Retinal pigment epithelial cell (primary cell): ENCODE measurements at regions not wholly inside any gene's neighbourhood (a gene's known extent, or its start where the extent isn't known, plus 50 kb on each side); places are given as distances from the start of the nearest gene placed in this dataset.

ENCODE experiments used
- DNase-seq: peaks from one replicate; pipeline ENCODE4 v3.0.0-alpha.2; 2010; ENCODE audit warnings: low read depth
- H3K4me3 ChIP-seq: 2 replicates; pipeline ENCODE4 v1.5.1; 2011; ENCODE audit warnings: mild to moderate bottlenecking, low read length, control low read depth, moderate library complexity
- CTCF ChIP-seq: conservative IDR thresholded peaks from 2 replicates; pipeline ENCODE4 v1.5.1; 2011; ENCODE audit warnings: low read depth, low read length, control low read depth, inconsistent platforms

DNA sequence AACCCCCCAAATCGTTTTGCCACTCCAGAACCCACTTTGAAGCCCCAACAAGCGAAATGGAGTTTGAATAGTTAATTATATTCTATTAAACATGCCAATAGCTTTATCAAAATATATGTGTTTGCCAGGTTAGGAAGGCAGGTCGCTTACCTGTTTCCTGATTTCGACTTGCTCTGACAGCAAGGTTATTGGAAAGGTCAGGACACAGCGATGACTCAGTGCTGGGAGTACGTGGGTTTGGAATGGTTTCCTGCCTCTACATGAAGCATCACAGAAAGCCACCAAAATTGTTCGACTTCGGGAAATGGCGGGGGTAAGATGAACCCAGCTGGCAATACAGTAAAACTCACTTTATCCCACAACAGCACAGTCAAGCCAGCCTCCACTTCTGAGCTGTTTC, 135.6 kb upstream of the ABI3BP start:
- no peak for TF ChIP-seq CTCF
- no peak for DNase-seq

GRCh38 chr3:101128001-101128400, 134.8 kb upstream of the ABI3BP start:
- H3K4me3 ChIP-seq, result no peak overlapping the region
- no peak for DNase-seq
- TF ChIP-seq CTCF, result no peak

More for the DNA sequence above, 135.6 kb upstream of the ABI3BP start:
- no peak overlapping the region for H3K4me3 ChIP-seq

- H3K4me3 ChIP-seq, result no peak overlapping the region
- no peak for TF ChIP-seq CTCF
- DNase-seq, result no peak
These were observed 130.9 kb upstream of the ABI3BP start for GRCh38 chr3:101124125-101124524.

DNA sequence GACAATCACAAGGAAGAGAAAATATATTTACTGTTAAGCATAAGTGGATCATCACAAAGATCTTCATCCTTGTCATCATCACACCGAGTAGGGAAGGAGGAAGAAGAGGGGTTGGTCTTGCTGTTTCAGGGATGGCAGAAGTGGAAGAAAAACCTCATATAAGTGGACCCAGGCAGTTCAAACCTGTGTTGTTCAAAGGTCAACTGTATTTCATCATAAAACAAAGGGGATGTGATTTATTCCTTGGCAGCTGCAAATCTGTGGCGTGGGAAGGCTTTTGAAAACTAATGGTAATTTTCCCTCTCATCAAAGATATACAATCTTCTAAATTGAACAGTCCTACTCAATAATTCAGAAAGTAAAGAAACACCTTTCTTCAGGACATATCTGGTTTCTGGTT, 129.9 kb upstream of the ABI3BP start:
- H3K4me3 ChIP-seq, result no peak overlapping the region
- no peak for TF ChIP-seq CTCF
- no peak for DNase-seq

GRCh38 chr3:101122681-101123080, 129.5 kb upstream of the ABI3BP start:
- DNase-seq, result no peak
- TF ChIP-seq CTCF, result no peak
- no peak overlapping the region for H3K4me3 ChIP-seq

DNA sequence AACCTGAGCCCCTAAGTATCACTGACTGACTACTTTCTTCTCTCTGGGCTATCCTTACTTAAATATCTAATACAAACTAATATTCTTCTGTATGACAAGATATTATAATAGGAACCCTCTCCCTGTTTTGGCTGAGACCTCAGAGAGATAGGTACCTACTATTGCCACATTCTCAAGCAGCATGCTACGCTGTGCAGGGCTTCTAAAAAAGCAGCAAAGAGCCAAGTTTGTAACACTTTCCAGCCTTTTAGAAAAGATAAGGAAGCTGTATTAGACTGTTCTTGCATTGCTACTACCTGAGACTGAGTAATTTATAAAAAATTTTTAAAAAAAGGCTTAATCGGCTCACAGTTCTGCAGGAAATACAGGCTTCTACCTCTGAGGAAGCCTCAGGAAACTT, 126.8 kb upstream of the ABI3BP start:
- no peak for DNase-seq
- no peak for TF ChIP-seq CTCF
- H3K4me3 ChIP-seq, result no peak overlapping the region

- TF ChIP-seq CTCF, result no peak
- no peak for DNase-seq
- no peak overlapping the region for H3K4me3 ChIP-seq
These were observed 126.3 kb upstream of the ABI3BP start for GRCh38 chr3:101119535-101119934.
